Activated naive CD8-positive, alpha-beta T cell treated with anti-CD3 and anti-CD28 coated beads, Interleukin-2, amount 10 ng/mL, durations not matched to agents 7 days and 5 days (primary cell): ENCODE measurements at regions not wholly inside any gene's neighbourhood (a gene's known extent, or its start where the extent isn't known, plus 50 kb on each side); places are given as distances from the start of the nearest gene placed in this dataset.

Source experiments
- ATAC-seq: fragments of 150-1000 bp; cut with Tn5 transposase; one replicate; pipeline ENCODE4 v1.10.0; 2021; ENCODE audit warnings: low read depth, moderate library complexity
- POLR2A ChIA-PET: fragments of 350-600 bp; sonication (Branson Sonifier 250); formaldehyde crosslinking; loops from one replicate; lab custom pipeline; 2021; ENCODE audit warnings: antibody characterized with exemption; lab: Charles Lee
- DNase-seq: peaks from one replicate; pipeline ENCODE4 v3.0.0; 2021
- H3K27ac Mint-ChIP-seq: one replicate; pipeline ENCODE4 v1.8.0; 2022; ENCODE audit warnings: mild to moderate bottlenecking, mixed read lengths
- H3K27me3 Mint-ChIP-seq: one replicate; pipeline ENCODE4 v1.8.0; 2022; ENCODE audit warnings: mild to moderate bottlenecking, moderate library complexity, mixed read lengths
- H3K36me3 Mint-ChIP-seq: one replicate; pipeline ENCODE4 v1.8.0; 2021; ENCODE audit warnings: mild to moderate bottlenecking, mixed read lengths
- H3K4me1 Mint-ChIP-seq: one replicate; pipeline ENCODE4 v1.8.0; 2021; ENCODE audit warnings: mixed read lengths
- H3K4me3 Mint-ChIP-seq: one replicate; pipeline ENCODE4 v1.8.0; 2022; ENCODE audit warnings: mild to moderate bottlenecking, moderate library complexity, mixed read lengths
- H3K9me3 Mint-ChIP-seq: one replicate; pipeline ENCODE4 v1.8.0; 2021; ENCODE audit warnings: mixed read lengths

DNA sequence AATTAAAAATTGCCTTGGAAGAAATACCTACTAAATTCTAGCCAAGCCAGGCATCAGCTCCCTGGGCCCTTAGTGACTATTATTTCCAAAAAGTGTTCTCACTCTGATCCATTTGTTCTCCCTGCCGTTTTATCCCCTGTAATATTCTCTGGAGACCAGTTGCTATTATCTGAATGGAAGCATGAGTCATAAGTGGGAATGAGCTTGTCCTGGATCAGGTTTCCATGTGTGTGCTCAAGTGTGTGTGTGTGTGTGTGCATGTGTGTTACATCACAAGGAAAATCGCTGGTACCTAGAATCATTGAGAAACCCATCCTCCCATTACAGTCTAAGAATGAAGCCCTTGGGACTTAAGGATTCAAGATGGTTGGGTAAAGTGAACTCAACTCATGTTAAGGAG is 130.3 kb upstream of the CXCR4 start:
- Mint-ChIP-seq H3K9me3 (no peaks in the 10 kb centered on the region), H3K27ac (no peak overlapping the region), H3K36me3 (peaks cover 3% of the 10 kb centered on the region), H3K4me3 (no peak overlapping the region), H3K4me1 (peaks cover 11% of the 10 kb centered on the region), H3K27me3 (peaks cover 6% of the 10 kb centered on the region)
- ATAC-seq: no peak
- DNase-seq: no peak
- POLR2A ChIA-PET: no interaction called here

GRCh38 chr2:136247204-136247950 is 129.4 kb upstream of the CXCR4 start:
- Mint-ChIP-seq H3K4me1 (peaks cover 16% of the 10 kb centered on the region), H3K9me3 (no peaks in the 10 kb centered on the region), H3K27me3 (peaks cover 6% of the 10 kb centered on the region), H3K4me3 (no peak overlapping the region), H3K27ac (no peak overlapping the region), H3K36me3 (peaks cover 6% of the 10 kb centered on the region)
- ATAC-seq: no peak
- POLR2A ChIA-PET: no interaction called here
- DNase-seq: no peak

GRCh38 chr2:136246086-136246669 is 128.2 kb upstream of the CXCR4 start:
- peaks cover 21% of the 10 kb centered on the region for H3K4me1 Mint-ChIP-seq
- no peak overlapping the region for H3K4me3 Mint-ChIP-seq
- DNase-seq (no peak), ATAC-seq (no peak)
- no peak overlapping the region for H3K27ac Mint-ChIP-seq
- peaks cover 6% of the 10 kb centered on the region for H3K36me3 Mint-ChIP-seq
- H3K27me3 Mint-ChIP-seq: peaks cover 6% of the 10 kb centered on the region
- H3K9me3 Mint-ChIP-seq: no peaks in the 10 kb centered on the region
- POLR2A ChIA-PET: no interaction called here

- DNase-seq: no peak
- Mint-ChIP-seq H3K4me1 (peaks cover 19% of the 10 kb centered on the region), H3K27ac (peak overlapping the region; percentile 10), H3K4me3 (no peak overlapping the region), H3K27me3 (peaks cover 3% of the 10 kb centered on the region), H3K9me3 (no peaks in the 10 kb centered on the region), H3K36me3 (peaks cover 6% of the 10 kb centered on the region)
- POLR2A ChIA-PET: no interaction called here
- no peak for ATAC-seq
These were observed 127.3 kb upstream of the CXCR4 start for GRCh38 chr2:136245211-136245610.

- peaks cover 3% of the 10 kb centered on the region for H3K27me3 Mint-ChIP-seq
- ATAC-seq (no peak), DNase-seq (no peak)
- no peak overlapping the region for H3K4me3 Mint-ChIP-seq
- peaks cover 6% of the 10 kb centered on the region for H3K36me3 Mint-ChIP-seq
- POLR2A ChIA-PET: no interaction called here
- H3K9me3 Mint-ChIP-seq: no peaks in the 10 kb centered on the region
- H3K27ac Mint-ChIP-seq: no peak overlapping the region
- peaks cover 23% of the 10 kb centered on the region for H3K4me1 Mint-ChIP-seq
These were observed 126.6 kb upstream of the CXCR4 start for GRCh38 chr2:136244536-136244885.

DNA sequence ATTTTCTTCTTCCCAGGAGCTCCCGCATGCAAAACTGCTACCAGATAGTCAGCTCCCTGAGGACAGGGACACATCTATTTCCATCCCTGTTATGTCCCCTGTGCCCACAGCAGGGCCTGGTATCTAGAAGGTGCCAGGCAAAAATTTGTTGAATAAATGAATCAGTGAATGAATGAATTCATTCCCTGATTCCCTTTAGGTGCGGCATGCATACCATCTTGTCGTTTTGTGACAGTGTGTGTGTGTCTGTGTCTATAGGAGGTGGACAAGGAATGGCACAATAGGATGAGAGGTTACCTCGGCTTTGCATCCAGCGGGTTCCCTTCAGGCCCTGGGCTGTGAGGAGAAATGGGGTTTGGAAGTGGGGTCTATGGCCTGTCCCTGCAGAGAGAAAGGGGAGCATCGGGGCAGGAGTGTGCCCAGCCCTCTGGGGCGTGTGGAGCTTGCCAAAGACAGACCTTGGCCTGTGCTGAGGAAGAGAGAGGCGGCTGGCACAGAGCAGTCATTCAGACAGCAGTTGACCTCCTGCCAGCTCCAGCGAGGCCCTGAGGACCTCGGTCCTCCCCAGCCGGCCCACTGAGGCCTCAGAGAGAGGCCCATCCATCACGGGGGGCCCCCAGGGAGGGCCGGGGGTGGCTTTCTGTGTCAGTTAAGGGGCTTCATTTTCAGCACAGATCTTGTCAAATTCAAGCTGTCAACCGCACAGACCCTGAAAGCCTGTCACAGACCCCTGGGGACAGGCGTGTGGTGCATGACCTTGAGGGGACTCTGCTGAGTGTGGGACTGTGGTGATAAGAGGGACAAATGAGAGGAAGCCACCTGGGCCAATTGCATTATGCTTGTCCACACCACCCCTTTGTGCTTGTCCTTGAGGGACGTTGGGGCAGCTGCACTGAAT is 125.9 kb upstream of the CXCR4 start:
- H3K27me3 Mint-ChIP-seq: no peaks in the 10 kb centered on the region
- DNase-seq: no peak
- no peak overlapping the region for H3K27ac Mint-ChIP-seq
- H3K36me3 Mint-ChIP-seq: peaks cover 5% of the 10 kb centered on the region
- POLR2A ChIA-PET: interaction anchor here (0.6 to 2.2 kb wide), 6 partner anchors 37 to 714 kb away, joined by 3 to 8 read pairs (median 6); no protein-coding TSS in a partner anchor
- ATAC-seq: no peak
- H3K9me3 Mint-ChIP-seq: no peaks in the 10 kb centered on the region
- H3K4me1 Mint-ChIP-seq: peaks cover 28% of the 10 kb centered on the region
- H3K4me3 Mint-ChIP-seq: no peak overlapping the region

DNA sequence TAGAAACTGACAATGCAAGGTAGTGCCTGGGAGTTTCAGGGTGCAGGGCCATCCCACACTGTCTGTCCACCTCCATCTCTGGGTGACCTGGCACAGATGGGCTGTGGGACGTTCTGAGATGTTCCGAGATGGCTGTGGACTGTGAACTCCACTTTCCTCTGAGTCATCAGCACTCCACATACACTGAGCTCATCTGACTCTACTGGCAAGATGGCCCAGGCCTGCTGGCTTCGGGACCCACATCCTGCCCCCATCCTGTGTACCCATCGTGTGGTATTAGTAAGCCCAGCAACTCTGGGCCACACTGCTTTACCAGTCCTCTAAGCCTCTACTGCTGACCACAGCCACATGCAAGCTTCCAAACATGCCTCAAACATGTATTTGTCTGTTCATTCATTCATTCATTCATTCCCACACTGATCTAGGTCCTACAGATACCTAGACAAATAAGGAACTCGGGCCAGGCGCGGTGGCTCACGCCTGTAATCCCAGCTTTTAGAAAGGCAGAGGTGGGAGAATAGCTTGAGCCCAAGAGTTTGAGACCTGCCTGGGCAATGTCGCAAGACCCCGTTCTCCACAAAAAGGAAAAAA is 124.8 kb upstream of the CXCR4 start:
- Mint-ChIP-seq H3K9me3 (no peaks in the 10 kb centered on the region), H3K27ac (peak overlapping the region; percentile 90), H3K36me3 (peaks cover 5% of the 10 kb centered on the region), H3K27me3 (no peaks in the 10 kb centered on the region), H3K4me1 (peaks cover 38% of the 10 kb centered on the region), H3K4me3 (peak overlapping the region; percentile 58)
- ATAC-seq: peak; percentile 87
- POLR2A ChIA-PET: interaction anchor here (0.6 to 2.2 kb wide), 7 partner anchors 30 to 192 kb away, joined by 3 to 8 read pairs (median 5); no protein-coding TSS in a partner anchor
- DNase-seq: peak; percentile 57

- Mint-ChIP-seq H3K27me3 (no peaks in the 10 kb centered on the region), H3K4me3 (no peak overlapping the region), H3K4me1 (peaks cover 40% of the 10 kb centered on the region), H3K36me3 (peaks cover 5% of the 10 kb centered on the region), H3K9me3 (no peaks in the 10 kb centered on the region), H3K27ac (peak overlapping the region; percentile 90)
- POLR2A ChIA-PET: interaction anchor here (1.1 to 2.2 kb wide), 5 partner anchors 30 to 125 kb away, joined by 4 to 8 read pairs (median 6); no protein-coding TSS in a partner anchor
- DNase-seq (no peak), ATAC-seq (no peak)
These were observed 124.2 kb upstream of the CXCR4 start for GRCh38 chr2:136242100-136242499.

- Mint-ChIP-seq H3K4me3 (peak overlapping the region; percentile 39), H3K4me1 (peaks cover 44% of the 10 kb centered on the region), H3K27ac (peak overlapping the region; percentile 85), H3K27me3 (no peaks in the 10 kb centered on the region), H3K9me3 (peaks cover 4% of the 10 kb centered on the region), H3K36me3 (peaks cover 9% of the 10 kb centered on the region)
- ATAC-seq (no peak), DNase-seq (no peak)
- POLR2A ChIA-PET: interaction anchor here (0.8 to 2.6 kb wide), 10 partner anchors 42 to 183 kb away, joined by 3 to 13 read pairs (median 4); no protein-coding TSS in a partner anchor
These were observed 121.2 kb upstream of the CXCR4 start for GRCh38 chr2:136239079-136239685.

- Mint-ChIP-seq H3K27me3 (no peaks in the 10 kb centered on the region), H3K4me1 (peaks cover 46% of the 10 kb centered on the region), H3K27ac (peak overlapping the region; percentile 85), H3K36me3 (peaks cover 9% of the 10 kb centered on the region), H3K9me3 (peaks cover 4% of the 10 kb centered on the region), H3K4me3 (peak overlapping the region; percentile 39)
- peak; percentile 67 for ATAC-seq
- POLR2A ChIA-PET: interaction anchor here (0.8 to 2.6 kb wide), 11 partner anchors 12 to 255 kb away, joined by 3 to 13 read pairs (median 4); no protein-coding TSS in a partner anchor
- DNase-seq: peak; percentile 45
These were observed 120.5 kb upstream of the CXCR4 start for GRCh38 chr2:136238286-136239078.

GRCh38 chr2:136236019-136236418 is 118.1 kb upstream of the CXCR4 start:
- peaks cover 11% of the 10 kb centered on the region for H3K27me3 Mint-ChIP-seq
- peaks cover 30% of the 10 kb centered on the region for H3K4me1 Mint-ChIP-seq
- POLR2A ChIA-PET: interaction anchor here (1.1 kb wide), 1 partner anchor 9 kb away, joined by 3 read pairs; no protein-coding TSS in a partner anchor
- H3K36me3 Mint-ChIP-seq: peaks cover 6% of the 10 kb centered on the region
- DNase-seq: no peak
- ATAC-seq: no peak
- H3K27ac Mint-ChIP-seq: no peak overlapping the region
- peaks cover 4% of the 10 kb centered on the region for H3K9me3 Mint-ChIP-seq
- no peak overlapping the region for H3K4me3 Mint-ChIP-seq

- peaks cover 6% of the 10 kb centered on the region for H3K36me3 Mint-ChIP-seq
- peaks cover 30% of the 10 kb centered on the region for H3K4me1 Mint-ChIP-seq
- no peak overlapping the region for H3K4me3 Mint-ChIP-seq
- POLR2A ChIA-PET: no interaction called here
- no peak overlapping the region for H3K27ac Mint-ChIP-seq
- ATAC-seq: no peak
- H3K27me3 Mint-ChIP-seq: peaks cover 11% of the 10 kb centered on the region
- H3K9me3 Mint-ChIP-seq: peaks cover 4% of the 10 kb centered on the region
- no peak for DNase-seq
These were observed 117.6 kb upstream of the CXCR4 start for GRCh38 chr2:136235546-136235945.
